Activated CD4-positive, alpha-beta T cell treated with anti-CD3 and anti-CD28 coated beads for 4 hours (primary cell): ENCODE measurements at regions not wholly inside any gene's neighbourhood (a gene's known extent, or its start where the extent isn't known, plus 50 kb on each side); places are given as distances from the start of the nearest gene placed in this dataset.
"Not testable (repeated sequence)": the region's sequence is repeated elsewhere in the genome, so short reads cannot be mapped to it uniquely, and the experiment has no call there.

Source experiments
- DNase-seq, 2 donors: peaks; one replicate each; pipeline ENCODE4 v3.0.0-alpha.2; 2020

GRCh38 chr10:61076572-61077114 is 132.7 kb upstream of the RHOBTB1 start:
- DNase-seq = no peak

GRCh38 chr10:61073391-61073790 is 129.4 kb upstream of the RHOBTB1 start:
- DNase-seq = no peak

GRCh38 chr10:61071580-61071979 is 127.6 kb upstream of the RHOBTB1 start:
- no peak for DNase-seq

- no peak for DNase-seq
Observed at GRCh38 chr10:61068471-61068870, 124.5 kb upstream of the RHOBTB1 start.

GRCh38 chr10:61067671-61068336 is 123.8 kb upstream of the RHOBTB1 start:
- no peak for DNase-seq

GRCh38 chr10:61066661-61067344 is 122.8 kb upstream of the RHOBTB1 start:
- no peak for DNase-seq

GRCh38 chr10:61065051-61065450 is 121.1 kb upstream of the RHOBTB1 start:
- no peak for DNase-seq

GRCh38 chr10:61064356-61064755 is 120.4 kb upstream of the RHOBTB1 start:
- DNase-seq = no peak

GRCh38 chr10:61063901-61064300 is 119.9 kb upstream of the RHOBTB1 start:
- DNase-seq = no peak

- no peak for DNase-seq
Observed at GRCh38 chr10:61063034-61063433, 119.0 kb upstream of the RHOBTB1 start.

- no peak for DNase-seq
Observed at GRCh38 chr10:61061923-61062504, 118.0 kb upstream of the RHOBTB1 start.

- DNase-seq = no peak
Observed at GRCh38 chr10:61059636-61060035, 115.7 kb upstream of the RHOBTB1 start.

- no peak for DNase-seq
Observed at GRCh38 chr10:61052469-61053205, 108.7 kb upstream of the RHOBTB1 start.

GRCh38 chr10:61051344-61051743 is 107.4 kb upstream of the RHOBTB1 start:
- DNase-seq = no peak

GRCh38 chr10:61050120-61050745 is 106.2 kb upstream of the RHOBTB1 start:
- DNase-seq = no peak

- DNase-seq = no peak
Observed at GRCh38 chr10:61049386-61049785, 105.4 kb upstream of the RHOBTB1 start.

- DNase-seq = no peak
Observed at GRCh38 chr10:61047788-61048560, 104.0 kb upstream of the RHOBTB1 start.

GRCh38 chr10:61047081-61047480 is 103.1 kb upstream of the RHOBTB1 start:
- DNase-seq = no peak

GRCh38 chr10:61045480-61045879 is 101.5 kb upstream of the RHOBTB1 start:
- DNase-seq = not testable (repeated sequence)

GRCh38 chr10:61042533-61042932 is 98.5 kb upstream of the RHOBTB1 start:
- no peak for DNase-seq

- DNase-seq = no peak
Observed at GRCh38 chr10:61040399-61041016, 96.5 kb upstream of the RHOBTB1 start.

- no peak for DNase-seq
Observed at GRCh38 chr10:61039868-61040267, 95.9 kb upstream of the RHOBTB1 start.
